ENCODE measurements at regions not wholly inside any gene's neighbourhood (a gene's known extent, or its start where the extent isn't known, plus 50 kb on each side); places are given as distances from the start of the nearest gene placed in this dataset.

- Histone ChIP-seq H3K36me3 (no peaks in the 10 kb centered on the region), H3K9me3 (no peaks in the 10 kb centered on the region), H3K27ac (no peak overlapping the region), H3K27me3 (no peaks in the 10 kb centered on the region), H3K4me1 (no peaks in the 10 kb centered on the region), H3K4me3 (no peak overlapping the region)
- intact Hi-C loops (cut with DNase I; ENCODE audit: low total_unique reads), result no loop called here
- no peak for TF ChIP-seq POLR2A (IDR thresholded peaks at IDR 0.05)
- no peak for TF ChIP-seq CTCF (IDR thresholded peaks at IDR 0.05)
- no peak for DNase-seq
Observed at GRCh38 chr20:11813106-11813890, 104.4 kb upstream of the BTBD3 start.

- intact Hi-C loops (cut with DNase I; ENCODE audit: low total_unique reads), result no loop called here
- no peak overlapping the region for H3K27ac ChIP-seq
- H3K27me3 ChIP-seq, result no peaks in the 10 kb centered on the region
Observed at GRCh38 chr20:11814267-11814666, 103.4 kb upstream of the BTBD3 start.

GRCh38 chr20:11820838-11821237, 96.9 kb upstream of the BTBD3 start:
- H3K27me3 ChIP-seq, result no peaks in the 10 kb centered on the region
- intact Hi-C loops (cut with DNase I; ENCODE audit: low total_unique reads), result no loop called here
- no peak overlapping the region for H3K4me3 ChIP-seq
- no peaks in the 10 kb centered on the region for H3K4me1 ChIP-seq
- TF ChIP-seq POLR2A (IDR thresholded peaks at IDR 0.05), result no peak
- DNase-seq, result no peak
- no peaks in the 10 kb centered on the region for H3K36me3 ChIP-seq
- no peak overlapping the region for H3K27ac ChIP-seq
- no peaks in the 10 kb centered on the region for H3K9me3 ChIP-seq

More at GRCh38 chr20:11814267-11814666, 103.4 kb upstream of the BTBD3 start:
- no peaks in the 10 kb centered on the region for H3K9me3 ChIP-seq
- H3K36me3 ChIP-seq, result no peaks in the 10 kb centered on the region
- no peaks in the 10 kb centered on the region for H3K4me1 ChIP-seq
- no peak for DNase-seq
- H3K4me3 ChIP-seq, result no peak overlapping the region
- no peak for TF ChIP-seq POLR2A (IDR thresholded peaks at IDR 0.05)
- TF ChIP-seq CTCF (IDR thresholded peaks at IDR 0.05), result no peak

GRCh38 chr20:11822540-11822794, 95.2 kb upstream of the BTBD3 start:
- no peak overlapping the region for H3K4me3 ChIP-seq
- TF ChIP-seq CTCF (IDR thresholded peaks at IDR 0.05), result no peak
- no peaks in the 10 kb centered on the region for H3K4me1 ChIP-seq
- intact Hi-C loops (cut with DNase I; ENCODE audit: low total_unique reads), result no loop called here
- no peaks in the 10 kb centered on the region for H3K27me3 ChIP-seq
- no peaks in the 10 kb centered on the region for H3K36me3 ChIP-seq
- no peak overlapping the region for H3K27ac ChIP-seq
- DNase-seq, result no peak
- H3K9me3 ChIP-seq, result no peaks in the 10 kb centered on the region

- no peaks in the 10 kb centered on the region for H3K36me3 ChIP-seq
- no peak for DNase-seq
- no peaks in the 10 kb centered on the region for H3K27me3 ChIP-seq
- no peaks in the 10 kb centered on the region for H3K4me1 ChIP-seq
- no peak overlapping the region for H3K27ac ChIP-seq
- no peak overlapping the region for H3K4me3 ChIP-seq
- no peak for TF ChIP-seq CTCF (IDR thresholded peaks at IDR 0.05)
- no peak for TF ChIP-seq POLR2A (IDR thresholded peaks at IDR 0.05)
- intact Hi-C loops (cut with DNase I; ENCODE audit: low total_unique reads), result no loop called here
- H3K9me3 ChIP-seq, result no peaks in the 10 kb centered on the region
Observed at GRCh38 chr20:11826334-11826733, 91.4 kb upstream of the BTBD3 start.

- DNase-seq, result no peak
- no peaks in the 10 kb centered on the region for H3K27me3 ChIP-seq
- no peak overlapping the region for H3K27ac ChIP-seq
- TF ChIP-seq CTCF (IDR thresholded peaks at IDR 0.05) (no peak), POLR2A (IDR thresholded peaks at IDR 0.05) (no peak)
- no peaks in the 10 kb centered on the region for H3K4me1 ChIP-seq
- intact Hi-C loops (cut with DNase I; ENCODE audit: low total_unique reads), result no loop called here
- no peaks in the 10 kb centered on the region for H3K36me3 ChIP-seq
- H3K9me3 ChIP-seq, result no peaks in the 10 kb centered on the region
- no peak overlapping the region for H3K4me3 ChIP-seq
Observed at GRCh38 chr20:11832397-11832796, 85.3 kb upstream of the BTBD3 start.

All from uterus (tissue), 3 donors.